Progenitor cell of endocrine pancreas (in vitro differentiated cells): ENCODE measurements at regions not wholly inside any gene's neighbourhood (a gene's known extent, or its start where the extent isn't known, plus 50 kb on each side); places are given as distances from the start of the nearest gene placed in this dataset.

Source experiments
- DNase-seq: peaks from one replicate; pipeline ENCODE4 v3.0.0; 2021; ENCODE audit warnings: low spot score; ENCODE audit not compliant: unreplicated experiment
- H3K27ac Mint-ChIP-seq: 2 replicates; pipeline ENCODE4 v1.8.0; 2021; ENCODE audit warnings: mild to moderate bottlenecking, moderate library complexity, mixed read lengths
- H3K27me3 Mint-ChIP-seq: 2 replicates; pipeline ENCODE4 v1.8.0; 2021; ENCODE audit warnings: mixed read lengths
- H3K36me3 Mint-ChIP-seq: 2 replicates; pipeline ENCODE4 v1.8.0; 2022; ENCODE audit warnings: mixed read lengths; ENCODE audit not compliant: insufficient read depth
- H3K4me1 Mint-ChIP-seq: 2 replicates; pipeline ENCODE4 v1.8.0; 2021; ENCODE audit warnings: low read depth, mixed read lengths
- H3K4me3 Mint-ChIP-seq: 2 replicates; pipeline ENCODE4 v1.8.0; 2021; ENCODE audit warnings: low read depth, mild to moderate bottlenecking, moderate library complexity, mixed read lengths
- H3K9me3 Mint-ChIP-seq: 2 replicates; pipeline ENCODE4 v1.8.0; 2021; ENCODE audit warnings: low read depth, mixed read lengths
- CTCF ChIP-seq: fragments of 200-600 bp; sonication (generic); IDR thresholded peaks from one replicate; pipeline ENCODE4 v1.5.0; 2021; ENCODE audit warnings: antibody characterized with exemption, mild to moderate bottlenecking; ENCODE audit not compliant: unreplicated experiment

GRCh38 chrX:99415470-99415869, 994.6 kb downstream of the PCDH19 start:
- Mint-ChIP-seq H3K4me1 (no peaks in the 10 kb centered on the region), H3K27ac (no peak overlapping the region), H3K9me3 (peaks cover 6% of the 10 kb centered on the region), H3K27me3 (no peaks in the 10 kb centered on the region), H3K36me3 (no peaks in the 10 kb centered on the region), H3K4me3 (no peak overlapping the region)
- DNase-seq: no peak
- no peak for TF ChIP-seq CTCF

- H3K9me3 Mint-ChIP-seq: no peaks in the 10 kb centered on the region
- TF ChIP-seq CTCF: no peak
- H3K27me3 Mint-ChIP-seq: no peaks in the 10 kb centered on the region
- no peak overlapping the region for H3K27ac Mint-ChIP-seq
- H3K4me3 Mint-ChIP-seq: no peak overlapping the region
- H3K36me3 Mint-ChIP-seq: no peaks in the 10 kb centered on the region
- no peak for DNase-seq
- no peaks in the 10 kb centered on the region for H3K4me1 Mint-ChIP-seq
Measured at GRCh38 chrX:99413317-99413716, 996.8 kb downstream of the PCDH19 start.

GRCh38 chrX:99398545-99398944, 1011.5 kb downstream of the PCDH19 start:
- no peak overlapping the region for H3K27ac Mint-ChIP-seq
- H3K4me1 Mint-ChIP-seq: no peaks in the 10 kb centered on the region
- H3K9me3 Mint-ChIP-seq: no peaks in the 10 kb centered on the region
- no peaks in the 10 kb centered on the region for H3K36me3 Mint-ChIP-seq
- TF ChIP-seq CTCF: no peak
- no peaks in the 10 kb centered on the region for H3K27me3 Mint-ChIP-seq
- no peak for DNase-seq
- H3K4me3 Mint-ChIP-seq: no peak overlapping the region

- no peaks in the 10 kb centered on the region for H3K27me3 Mint-ChIP-seq
- no peaks in the 10 kb centered on the region for H3K36me3 Mint-ChIP-seq
- no peak for DNase-seq
- H3K27ac Mint-ChIP-seq: no peak overlapping the region
- no peaks in the 10 kb centered on the region for H3K4me1 Mint-ChIP-seq
- TF ChIP-seq CTCF: no peak
- H3K9me3 Mint-ChIP-seq: no peaks in the 10 kb centered on the region
- no peak overlapping the region for H3K4me3 Mint-ChIP-seq
Measured at GRCh38 chrX:99397879-99398278, 1012.2 kb downstream of the PCDH19 start.

GRCh38 chrX:99394456-99394855, 1015.6 kb downstream of the PCDH19 start:
- Mint-ChIP-seq H3K4me3 (no peak overlapping the region), H3K4me1 (no peaks in the 10 kb centered on the region), H3K36me3 (no peaks in the 10 kb centered on the region), H3K27ac (no peak overlapping the region), H3K27me3 (no peaks in the 10 kb centered on the region), H3K9me3 (peaks cover 4% of the 10 kb centered on the region)
- no peak for DNase-seq
- TF ChIP-seq CTCF: peak; percentile 36
